HG03520 (cell line): ENCODE measurements at regions not wholly inside any gene's neighbourhood (a gene's known extent, or its start where the extent isn't known, plus 50 kb on each side); places are given as distances from the start of the nearest gene placed in this dataset.
"Not testable (repeated sequence)": the region's sequence is repeated elsewhere in the genome, so short reads cannot be mapped to it uniquely, and the experiment has no call there.

Experiments used
- ATAC-seq: cut with Tn5 transposase; IDR thresholded peaks from one replicate; pipeline ENCODE4 v1.9.1; 2021; ENCODE audit warnings: mild to moderate bottlenecking, moderate library complexity; ENCODE audit not compliant: unreplicated experiment

DNA sequence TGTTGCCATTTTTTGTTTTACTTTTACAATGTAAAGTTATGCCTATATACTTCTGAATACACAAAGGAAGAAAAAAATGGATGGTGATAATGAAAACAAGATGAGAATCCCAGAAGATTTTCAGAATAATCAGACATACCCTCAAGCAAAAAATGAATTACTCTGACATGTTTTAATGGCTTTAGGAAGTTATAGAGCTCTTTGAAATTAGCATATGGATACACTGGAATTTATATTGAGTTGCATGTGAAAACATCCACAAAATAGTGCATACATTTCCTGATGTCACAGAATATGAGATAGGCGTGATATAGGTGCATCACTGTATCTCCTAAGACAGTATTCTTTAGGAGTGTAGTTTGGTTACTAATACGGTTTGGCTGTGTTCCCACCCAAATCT lies 351.3 kb downstream of the SLC7A11 start:
- ATAC-seq: no peak

DNA sequence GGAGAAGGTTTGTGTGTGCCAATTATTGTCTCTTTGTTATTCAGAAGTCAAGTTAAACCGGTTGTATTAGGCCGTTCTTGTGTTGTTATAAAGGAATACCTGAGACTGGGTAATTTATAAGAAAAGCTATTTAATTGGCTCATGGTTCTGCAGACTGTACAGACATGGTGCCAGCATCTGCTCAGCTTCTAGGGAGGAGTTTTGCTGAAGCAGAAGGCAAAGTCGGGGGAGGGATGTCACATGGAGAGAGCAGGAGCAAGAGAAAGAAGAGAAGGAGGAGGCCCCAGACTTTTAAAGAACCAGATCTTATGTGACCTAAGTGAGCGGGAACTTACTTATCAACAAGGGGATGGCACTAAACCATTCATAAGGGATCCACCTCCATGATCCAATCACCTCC lies 349.3 kb upstream of the PCDH18 start:
- ATAC-seq: no peak

DNA sequence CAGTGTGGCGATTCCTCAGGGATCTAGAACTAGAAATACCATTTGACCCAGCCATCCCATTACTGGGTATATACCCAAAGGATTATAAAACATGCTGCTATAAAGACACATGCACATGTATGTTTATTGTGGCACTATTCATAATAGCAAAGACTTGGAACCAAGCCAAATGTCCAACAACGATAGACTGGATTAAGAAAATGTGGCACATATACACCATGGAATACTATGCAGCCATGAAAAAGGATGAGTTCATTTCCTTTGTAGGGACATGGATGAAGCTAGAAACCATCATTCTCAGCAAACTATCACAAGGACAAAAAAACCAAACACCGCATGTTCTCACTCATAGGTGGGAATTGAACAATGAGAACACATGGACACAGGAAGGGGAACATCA lies 335.8 kb upstream of the PCDH18 start:
- not testable (repeated sequence) for ATAC-seq

DNA sequence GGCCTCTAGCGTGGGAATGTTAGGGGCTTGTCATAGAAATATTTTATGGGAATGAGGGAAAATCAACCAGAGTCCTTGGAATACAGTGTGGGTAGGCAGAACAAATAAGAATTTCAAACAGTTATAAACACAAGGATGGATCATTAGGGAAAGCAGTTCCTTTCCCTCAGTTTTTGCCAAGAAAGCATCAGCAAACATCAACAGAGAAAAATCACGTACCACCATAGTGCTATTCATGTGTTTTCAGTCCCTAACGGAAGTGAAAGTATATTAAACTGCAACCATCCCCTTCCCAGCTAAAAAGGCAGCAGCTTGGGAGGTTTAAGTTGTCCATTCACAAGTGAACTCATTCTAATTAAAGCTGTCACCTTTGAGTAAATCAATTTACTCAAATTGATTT lies 334.4 kb upstream of the PCDH18 start:
- ATAC-seq: no peak

DNA sequence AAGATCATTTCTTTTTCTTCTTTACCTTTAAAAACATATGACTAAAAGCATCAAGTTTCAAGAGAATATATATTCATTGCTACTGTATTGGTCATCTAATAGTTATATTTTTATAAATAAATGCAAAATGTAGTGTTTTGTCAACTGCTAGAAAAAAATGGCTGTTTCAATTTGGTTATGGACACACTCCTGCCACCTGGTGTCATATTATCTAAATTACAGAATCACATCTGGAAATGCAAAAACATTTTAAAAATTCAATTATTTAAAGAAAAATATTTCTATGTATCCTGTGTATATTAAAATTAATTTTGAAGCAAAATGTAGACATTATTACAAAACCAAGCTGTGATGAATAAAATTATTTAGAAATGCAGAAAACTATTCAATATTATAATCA lies 329.4 kb upstream of the PCDH18 start:
- ATAC-seq: no peak

DNA sequence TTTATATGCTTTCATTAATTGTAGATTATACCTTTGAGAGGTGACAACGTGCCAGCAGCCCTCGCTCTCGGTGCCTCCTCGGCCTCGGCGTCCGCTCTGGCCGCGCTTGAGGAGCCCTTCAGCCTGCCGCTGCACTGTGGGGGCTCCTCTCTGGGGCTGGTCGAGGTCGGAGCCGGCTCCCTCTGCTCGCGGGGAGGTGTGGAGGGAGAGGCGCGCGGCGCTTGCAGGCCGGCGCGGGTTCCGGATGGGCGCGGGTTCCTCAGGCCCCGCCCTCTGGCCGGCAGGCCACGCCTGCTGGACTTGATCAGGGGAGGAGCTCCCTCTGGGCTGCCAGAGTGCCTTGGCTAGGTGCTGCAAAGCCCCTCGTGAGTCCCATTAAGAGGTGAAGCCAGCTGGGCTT lies 321.1 kb upstream of the PCDH18 start:
- no peak for ATAC-seq

DNA sequence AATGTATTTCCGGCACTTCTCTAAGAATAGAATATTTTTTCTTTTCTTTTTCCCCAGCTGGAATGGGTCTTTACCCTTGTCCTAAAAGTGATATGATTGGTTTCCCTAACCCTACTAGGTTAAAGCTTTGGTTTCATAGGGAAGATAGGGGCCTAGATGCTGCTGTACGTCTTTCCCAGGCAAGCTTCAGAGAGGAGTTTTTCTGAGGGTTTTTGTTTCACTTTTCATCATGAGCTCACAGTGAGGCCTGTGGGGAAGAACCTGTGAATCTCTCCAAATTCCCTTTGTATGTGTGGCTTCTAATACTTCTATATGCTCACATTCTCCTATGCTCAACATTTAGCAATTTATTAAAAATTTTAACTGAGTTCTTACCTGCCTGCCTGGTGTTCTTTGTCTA lies 320.0 kb upstream of the PCDH18 start:
- ATAC-seq: no peak

DNA sequence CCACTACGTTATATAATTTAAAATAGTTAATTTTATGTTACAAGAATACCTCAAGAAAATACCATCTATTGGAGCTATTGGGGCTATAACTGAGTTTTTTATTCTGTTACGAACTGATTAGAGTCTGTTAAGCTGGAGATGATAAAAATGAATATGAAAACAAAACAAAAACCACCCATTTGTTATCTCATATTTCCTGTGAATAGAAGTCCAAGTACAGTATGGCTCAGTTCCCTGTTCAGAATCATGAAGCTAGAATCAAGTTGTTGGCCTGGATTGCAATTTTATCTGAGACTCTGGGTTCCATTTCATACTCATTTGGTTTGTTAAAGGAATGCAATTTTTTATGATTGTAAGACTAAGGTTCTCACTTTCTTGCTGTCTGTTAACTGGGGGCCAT lies 319.1 kb upstream of the PCDH18 start:
- no peak for ATAC-seq

DNA sequence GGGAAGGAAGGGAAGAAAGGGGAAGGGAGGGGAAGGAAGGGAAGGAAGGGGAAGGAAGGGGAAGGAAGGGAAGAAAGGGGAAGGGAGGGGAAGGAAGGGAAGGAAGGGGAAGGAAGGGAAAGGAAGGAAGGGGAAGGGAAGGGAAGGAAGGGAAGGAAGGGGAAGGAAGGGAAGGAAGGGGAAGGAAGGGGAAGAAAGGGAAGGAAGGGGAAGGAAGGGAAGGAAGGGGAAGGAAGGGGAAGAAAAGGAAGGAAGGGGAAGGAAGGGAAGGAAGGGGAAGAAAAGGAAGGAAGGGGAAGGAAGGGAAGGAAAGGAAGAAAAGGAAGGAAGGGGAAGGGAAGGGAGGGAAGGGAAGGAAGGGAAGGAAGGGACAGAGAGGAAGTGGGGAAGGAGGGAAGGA lies 295.7 kb upstream of the PCDH18 start:
- ATAC-seq: not testable (repeated sequence)

DNA sequence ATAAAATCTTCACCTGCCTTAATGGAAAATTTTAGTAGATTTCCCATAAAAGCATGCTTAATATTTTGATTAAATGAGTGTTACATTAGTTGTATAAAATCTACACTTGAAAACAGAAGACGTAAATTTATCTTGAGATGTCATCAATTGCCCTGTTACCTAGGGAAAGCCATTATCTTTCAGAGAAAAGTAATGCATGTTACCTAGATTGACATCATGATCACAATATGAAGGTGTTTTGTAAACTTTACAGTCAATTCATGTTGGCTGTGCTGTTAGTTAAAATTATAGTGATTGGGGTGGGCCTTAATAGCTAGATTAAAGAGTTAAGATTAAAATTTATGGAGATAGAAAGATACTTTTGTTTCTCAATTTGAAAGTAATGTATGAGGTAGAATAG lies 293.2 kb upstream of the PCDH18 start:
- no peak for ATAC-seq

DNA sequence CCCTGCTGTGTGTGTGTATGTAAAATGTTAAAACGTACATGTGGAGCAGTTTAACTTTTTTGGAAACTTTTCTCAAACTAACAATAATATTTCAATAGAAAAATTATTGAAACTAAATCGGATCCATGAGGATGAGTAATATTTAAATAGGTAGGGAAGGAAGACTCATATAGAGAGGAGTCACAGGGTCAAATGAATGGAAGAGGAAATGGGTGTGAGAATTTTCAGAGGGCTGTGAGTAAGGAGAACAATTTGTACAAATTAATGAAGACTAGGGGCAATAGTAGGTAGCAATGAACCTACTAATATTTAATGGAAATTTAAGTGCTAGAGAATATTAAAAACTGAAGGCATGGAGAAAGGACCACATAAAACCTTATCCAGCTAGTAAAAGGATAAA lies 290.7 kb upstream of the PCDH18 start:
- no peak for ATAC-seq

DNA sequence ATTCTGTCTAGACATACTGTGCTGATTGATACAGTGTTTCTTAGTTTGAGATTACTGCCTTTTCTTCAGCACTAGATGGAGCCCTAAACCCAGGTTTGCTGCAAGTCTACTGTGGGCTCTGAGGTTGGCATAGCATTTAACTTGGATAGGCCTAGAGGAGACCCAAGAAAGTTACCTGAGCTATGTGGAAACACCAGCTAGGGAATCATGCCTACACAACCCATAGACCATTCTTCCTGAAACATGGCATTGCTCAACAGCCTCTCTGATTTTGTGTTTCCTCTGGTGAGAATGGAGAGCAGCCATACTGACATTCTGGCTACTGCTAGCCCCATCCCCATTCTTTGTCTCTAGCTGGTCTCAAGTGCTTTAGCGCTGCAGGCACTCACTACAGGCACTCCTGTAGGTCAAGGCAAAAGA lies 287.7 kb upstream of the PCDH18 start:
- peak; percentile 83 for ATAC-seq

DNA sequence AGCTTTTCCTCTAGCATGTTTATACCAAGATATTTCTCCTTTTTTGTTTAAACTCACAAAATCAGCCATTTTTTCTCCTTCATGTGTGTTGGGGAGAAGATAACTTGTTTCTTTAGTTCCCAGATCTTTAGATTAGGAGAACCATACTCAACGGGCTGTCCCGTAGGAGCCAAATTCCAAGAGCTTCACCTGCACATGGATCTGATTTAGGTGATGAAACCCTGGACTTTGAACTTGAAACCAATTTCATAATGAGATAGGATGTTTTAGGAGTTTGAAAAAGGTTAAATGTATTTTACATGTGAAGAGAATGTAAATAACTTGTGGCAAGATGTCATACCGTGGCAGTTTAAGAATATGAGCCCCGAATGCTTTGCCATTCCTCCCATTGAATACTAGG lies 280.0 kb upstream of the PCDH18 start:
- ATAC-seq: no peak

DNA sequence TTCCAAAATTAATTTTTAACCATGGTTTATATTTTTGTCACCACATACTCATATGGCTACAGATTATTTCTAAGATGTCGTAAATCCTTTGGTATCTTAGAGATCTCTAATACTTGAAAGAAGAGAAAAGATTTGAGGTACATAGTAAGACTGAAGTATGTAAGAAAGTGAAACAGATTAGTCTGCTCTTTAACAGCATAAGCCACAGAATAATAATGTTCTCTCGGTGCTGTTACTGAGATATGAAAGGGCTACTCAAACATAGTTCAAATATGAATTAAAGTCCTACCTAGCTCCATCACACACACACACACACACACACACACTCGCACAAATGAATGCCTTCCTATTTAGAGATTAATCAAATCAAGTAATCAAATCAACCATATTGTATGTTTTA lies 274.1 kb upstream of the PCDH18 start:
- ATAC-seq: no peak

DNA sequence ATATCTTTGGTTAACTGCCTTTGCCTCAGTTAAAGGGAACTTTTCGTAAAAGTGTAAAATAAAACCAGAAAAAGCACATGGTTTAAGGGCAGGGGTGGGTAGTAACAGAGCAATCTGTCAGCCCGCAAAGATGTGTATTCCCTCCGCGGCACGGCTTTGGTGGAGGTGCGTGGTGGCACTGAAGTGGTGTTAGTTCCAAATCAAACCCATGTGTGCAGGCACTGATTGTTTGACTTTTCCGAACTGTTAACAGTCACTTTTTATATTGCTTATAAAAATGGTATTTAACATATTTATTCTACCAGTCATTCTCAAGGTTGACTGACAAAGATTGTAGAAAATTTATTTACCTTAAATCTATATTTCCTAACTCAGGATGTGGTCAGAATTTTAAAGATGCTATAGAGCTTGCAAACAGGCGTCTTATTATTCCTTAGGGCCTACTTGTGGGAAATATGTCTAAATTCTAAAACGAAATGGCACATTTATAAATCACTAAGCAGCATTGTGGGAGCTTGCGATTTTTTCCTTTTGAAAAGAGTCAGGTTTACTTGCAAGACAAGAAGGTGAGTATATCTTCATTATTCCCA lies 272.7 kb upstream of the PCDH18 start:
- no peak for ATAC-seq

DNA sequence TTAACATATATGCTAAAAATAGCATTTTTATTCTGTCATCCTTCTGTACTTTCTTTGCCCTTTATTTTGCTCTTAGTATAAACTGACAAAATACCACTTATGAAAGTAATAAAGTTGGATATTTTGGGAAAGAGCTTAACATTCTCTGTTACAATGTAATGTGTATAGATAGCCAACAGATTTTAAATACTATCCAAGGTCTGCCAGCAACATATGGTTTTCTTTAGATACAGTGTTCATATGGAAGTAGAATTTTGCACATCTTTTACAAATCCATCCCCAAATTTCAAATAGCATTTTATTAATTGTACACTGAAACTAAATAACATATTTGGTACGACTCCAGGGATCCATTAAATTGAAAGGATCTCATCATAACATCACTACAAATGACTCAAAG lies 268.6 kb upstream of the PCDH18 start:
- ATAC-seq: no peak

DNA sequence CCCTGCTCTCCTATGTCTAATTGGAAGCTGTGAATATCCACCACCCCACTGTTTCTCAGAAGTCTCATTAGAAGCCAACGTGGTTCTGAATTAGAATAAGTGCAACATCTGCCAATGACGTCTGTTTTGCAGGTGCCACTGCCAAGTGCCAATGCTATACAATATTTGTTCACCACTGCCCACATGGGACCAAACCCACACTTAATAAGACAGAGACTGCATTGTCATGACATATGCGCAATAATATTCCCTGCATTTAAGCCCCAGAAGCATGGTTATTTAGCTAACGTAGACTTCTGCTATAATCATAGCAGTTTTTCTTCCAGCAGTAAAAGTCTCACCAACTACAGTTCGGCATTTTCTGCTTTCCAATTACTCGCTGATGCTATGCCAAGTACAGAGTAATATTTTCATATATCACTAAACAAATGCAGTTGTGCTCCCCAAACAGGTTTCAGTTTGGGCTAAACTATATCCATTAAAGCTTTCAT lies 262.5 kb upstream of the PCDH18 start:
- ATAC-seq: no peak

DNA sequence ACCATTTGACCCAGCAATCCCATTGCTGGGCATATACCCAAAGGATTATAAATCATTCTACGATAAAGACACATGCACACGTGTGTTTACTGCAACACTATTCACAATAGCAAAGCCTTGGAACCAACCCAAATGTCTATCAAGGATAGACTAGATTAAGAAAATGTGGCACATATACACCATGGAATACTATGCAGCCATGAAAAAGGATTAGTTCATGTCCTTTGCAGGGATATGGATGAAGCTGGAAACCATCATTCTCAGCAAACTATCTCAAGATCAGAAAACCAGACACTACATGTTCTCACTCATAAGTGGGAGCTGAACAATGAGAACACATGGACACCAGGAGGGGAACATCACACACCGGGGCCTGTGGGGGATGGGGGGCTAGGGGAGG lies 257.0 kb upstream of the PCDH18 start:
- ATAC-seq: not testable (repeated sequence)

DNA sequence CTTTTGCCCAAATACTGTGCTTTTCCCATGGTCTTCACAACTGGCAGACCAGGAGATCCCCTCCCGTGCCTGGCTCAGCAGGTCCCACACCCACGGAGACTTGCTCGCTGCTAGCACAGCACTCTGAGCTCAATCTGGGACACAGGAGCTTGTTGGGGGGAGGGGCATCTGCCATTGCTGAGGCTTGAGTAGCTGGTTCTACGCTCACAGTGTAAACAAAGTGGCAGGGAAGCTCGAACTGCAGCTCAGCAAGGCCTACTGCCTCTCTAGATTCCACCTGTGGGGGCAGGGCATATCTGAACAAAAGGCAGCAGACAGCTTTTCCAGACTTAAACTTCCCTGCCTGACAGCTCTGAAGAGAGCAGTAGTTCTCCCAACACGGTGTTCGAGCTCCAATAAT lies 251.6 kb upstream of the PCDH18 start:
- ATAC-seq: not testable (repeated sequence)

DNA sequence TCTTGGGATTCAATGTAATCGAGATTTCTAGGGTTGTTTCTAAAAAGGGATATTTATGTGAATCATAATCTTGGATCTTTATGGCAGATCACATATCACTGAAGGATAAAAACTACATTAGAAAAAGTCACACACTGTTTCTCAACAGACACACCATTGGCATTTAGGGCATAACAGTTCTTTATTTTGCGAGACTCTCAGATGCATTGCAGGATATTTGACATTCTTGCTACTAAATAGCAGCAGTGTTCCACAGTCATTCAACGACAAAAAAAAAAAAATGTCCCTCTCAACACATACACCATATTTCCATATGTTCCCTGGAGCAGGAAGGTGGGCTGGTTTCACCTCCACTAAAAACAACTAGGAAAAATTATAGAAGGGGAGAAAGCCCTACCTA lies 243.4 kb upstream of the PCDH18 start:
- ATAC-seq: no peak

DNA sequence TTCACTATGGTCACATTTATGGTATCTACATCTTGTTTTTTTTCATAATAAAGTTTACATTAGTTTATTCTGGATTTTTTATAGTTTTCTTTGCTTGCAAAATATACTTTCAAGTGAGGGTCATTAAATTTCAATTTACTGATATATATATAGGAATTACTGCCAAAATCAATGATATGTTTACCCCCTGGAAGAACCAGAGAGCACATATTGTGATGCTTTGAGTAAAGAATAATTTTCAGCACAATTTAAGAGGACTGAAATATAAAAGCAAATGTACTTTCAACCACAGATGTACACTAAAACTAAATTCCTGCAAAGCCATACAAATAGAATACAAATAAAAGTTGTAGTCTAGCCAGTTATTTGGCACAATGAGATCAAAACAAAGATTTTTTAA lies 242.2 kb upstream of the PCDH18 start:
- ATAC-seq: no peak

DNA sequence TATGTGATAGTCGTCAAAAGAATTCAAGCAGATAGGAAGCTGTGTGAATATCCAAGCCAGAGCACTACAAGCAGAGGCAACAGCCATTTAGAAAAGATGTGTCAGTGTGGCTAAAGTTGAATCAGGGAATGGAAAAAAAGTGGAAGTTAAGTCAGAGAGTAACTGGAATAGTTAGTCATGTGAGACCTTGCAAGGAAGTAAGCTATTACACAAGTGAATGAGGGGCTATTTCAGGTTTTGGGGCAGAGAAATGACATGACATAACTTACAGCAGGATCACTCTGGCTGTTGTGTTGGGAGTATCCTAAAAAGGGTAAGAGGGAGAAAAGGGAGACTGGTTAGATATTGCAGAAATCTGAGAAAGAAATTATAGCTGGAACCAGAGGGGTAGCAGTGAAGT lies 236.6 kb upstream of the PCDH18 start:
- ATAC-seq: no peak

DNA sequence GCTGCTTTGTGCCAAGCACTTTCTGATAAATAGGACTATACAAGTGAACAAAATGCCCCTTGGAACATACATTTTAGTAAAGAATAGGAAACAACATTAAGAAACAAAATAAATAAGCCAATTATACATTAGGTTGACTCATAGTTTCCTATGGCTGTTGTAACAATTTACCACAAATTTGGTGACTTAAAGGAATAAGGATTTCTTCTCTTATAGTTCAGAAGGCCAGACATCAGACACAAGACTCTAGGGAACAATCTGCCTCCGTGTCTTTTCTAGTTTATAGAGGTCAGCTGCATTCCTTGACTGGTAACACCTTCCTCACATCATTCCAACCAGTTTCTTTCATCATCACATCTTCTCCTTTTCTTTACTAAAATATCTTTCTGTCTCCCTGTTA lies 235.9 kb upstream of the PCDH18 start:
- no peak for ATAC-seq
